GM18505 (cell line): ENCODE measurements at regions not wholly inside any gene's neighbourhood (a gene's known extent, or its start where the extent isn't known, plus 50 kb on each side); places are given as distances from the start of the nearest gene placed in this dataset.

Experiments
- ATAC-seq: cut with Tn5 transposase; IDR thresholded peaks from one replicate; pipeline ENCODE4 v1.9.1; 2021; ENCODE audit not compliant: unreplicated experiment
- POLR2A ChIP-seq: IDR thresholded peaks from 4 replicates; pipeline ENCODE4 v1.6.1; 2011; ENCODE audit warnings: borderline replicate concordance; ENCODE audit not compliant: insufficient read depth, insufficient read length; ENCODE audit errors: extremely low read depth

DNA sequence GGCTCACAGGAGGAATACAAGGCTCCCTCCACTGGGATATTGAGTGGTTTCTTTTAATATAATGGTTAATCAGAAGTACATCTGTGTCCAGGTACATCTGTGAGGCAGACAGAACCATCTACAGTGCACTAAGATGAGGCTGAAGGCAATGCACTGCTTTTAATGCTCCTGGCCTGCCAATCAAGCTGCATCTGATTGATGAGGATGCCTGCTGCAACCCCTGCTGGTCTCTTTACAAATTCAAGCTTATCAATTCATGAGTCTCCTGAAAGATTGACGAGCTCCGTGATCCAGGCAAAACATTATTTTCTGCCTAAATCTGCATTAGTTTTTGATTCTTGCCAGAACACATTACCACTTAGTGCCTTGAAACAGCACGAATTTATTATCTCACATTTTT lies 1139.1 kb downstream of the AACS start:
- TF ChIP-seq POLR2A: no peak
- no peak for ATAC-seq

DNA sequence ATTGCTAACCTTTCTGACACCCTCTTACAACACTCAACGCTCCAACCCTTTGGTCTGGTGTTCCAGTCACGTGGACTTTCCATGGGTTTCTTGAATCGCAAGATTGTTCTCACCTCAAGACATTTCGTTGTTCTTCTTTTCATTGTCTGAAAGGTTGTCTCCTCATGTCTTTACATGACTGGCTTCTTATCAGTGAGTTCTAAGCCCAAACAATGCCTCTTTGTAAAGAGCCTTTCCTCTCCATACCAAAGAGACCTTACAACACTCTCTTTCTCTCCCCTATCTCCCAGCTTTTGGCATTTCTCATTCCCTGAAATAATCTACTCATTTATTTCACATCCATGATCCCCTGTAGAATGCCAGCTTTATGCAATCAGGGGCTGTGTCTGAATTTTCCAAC lies 1144.8 kb downstream of the AACS start:
- ATAC-seq: no peak
- no peak for TF ChIP-seq POLR2A

DNA sequence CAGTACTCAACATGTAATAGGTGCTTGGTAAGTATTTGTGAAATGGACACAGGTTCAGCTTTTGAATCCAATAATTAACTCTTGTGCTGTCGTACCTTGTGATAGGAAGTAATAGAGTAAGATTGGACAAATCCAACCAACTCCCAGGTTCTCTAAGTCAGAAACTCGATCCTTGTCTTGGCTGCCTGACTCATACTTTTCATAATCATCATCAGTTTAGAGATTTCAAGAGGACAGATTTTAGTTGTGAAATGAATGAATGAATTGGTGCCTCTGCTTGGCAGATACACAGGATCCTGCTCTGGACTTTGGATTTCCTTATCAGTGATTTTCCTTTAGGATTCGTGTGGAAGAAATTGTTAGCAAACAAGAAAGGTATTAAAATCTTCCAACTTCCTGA lies 1145.2 kb downstream of the AACS start:
- no peak for ATAC-seq
- TF ChIP-seq POLR2A: no peak

DNA sequence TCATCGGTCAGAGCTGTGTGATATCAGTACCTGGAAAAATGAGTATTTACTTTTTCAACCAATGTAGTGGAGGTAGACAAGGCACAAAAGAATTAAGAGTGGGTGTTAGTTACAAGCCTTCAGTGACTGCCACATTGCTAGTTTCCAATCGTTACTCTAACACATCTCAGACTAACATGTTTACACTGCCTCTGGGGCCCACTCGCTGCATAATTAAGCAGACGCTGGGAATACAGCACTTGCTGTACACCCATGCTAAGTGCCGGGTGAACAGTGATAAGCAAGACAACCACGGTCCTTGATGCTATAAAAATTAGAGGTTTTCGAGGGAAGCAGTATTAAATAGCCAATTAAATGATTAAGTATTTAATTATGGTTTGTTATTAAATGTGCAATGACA lies 1147.6 kb downstream of the AACS start:
- no peak for ATAC-seq

DNA sequence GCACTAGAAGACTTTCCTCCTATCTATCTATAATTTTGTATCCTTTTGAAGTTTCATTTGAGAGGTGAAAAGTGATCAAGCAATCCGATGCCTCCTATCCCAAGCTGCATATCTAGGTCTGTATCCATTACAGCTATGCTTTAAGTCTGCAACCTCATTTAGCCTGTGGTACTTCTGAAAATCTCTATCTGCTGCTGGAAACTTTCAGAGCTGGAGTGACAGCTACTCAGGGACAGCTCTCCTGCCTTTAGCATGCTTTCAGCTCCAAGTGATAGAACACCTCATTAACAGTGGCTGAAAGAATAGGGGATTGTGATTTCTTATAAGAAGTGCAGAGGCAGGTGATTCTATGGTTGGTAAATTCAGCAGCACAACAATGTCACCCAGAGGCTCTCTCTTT lies 1153.5 kb downstream of the AACS start:
- no peak for TF ChIP-seq POLR2A

More for the DNA sequence above, 1147.6 kb downstream of the AACS start:
- no peak for TF ChIP-seq POLR2A

DNA sequence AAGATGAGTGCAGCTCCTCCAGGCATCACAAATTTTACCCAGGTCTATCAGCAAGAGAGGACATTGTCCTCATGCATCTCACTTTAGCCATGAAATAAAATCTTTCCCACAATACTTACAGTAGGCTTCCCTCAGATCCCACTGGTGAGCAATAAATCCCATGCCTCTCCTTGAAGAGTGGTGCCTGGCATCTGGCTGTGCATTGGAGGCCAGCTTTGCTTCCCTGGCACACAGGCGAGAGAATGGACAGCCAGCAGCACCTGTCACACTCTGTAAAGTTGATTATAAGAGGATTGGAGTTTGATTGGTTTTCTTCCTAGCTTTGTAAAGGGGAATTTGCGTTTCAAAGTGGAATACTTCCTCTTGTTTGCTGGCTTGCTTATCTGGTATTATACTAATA lies 1153.9 kb downstream of the AACS start:
- no peak for ATAC-seq
- no peak for TF ChIP-seq POLR2A

More for the DNA sequence above, 1153.5 kb downstream of the AACS start:
- ATAC-seq: no peak

DNA sequence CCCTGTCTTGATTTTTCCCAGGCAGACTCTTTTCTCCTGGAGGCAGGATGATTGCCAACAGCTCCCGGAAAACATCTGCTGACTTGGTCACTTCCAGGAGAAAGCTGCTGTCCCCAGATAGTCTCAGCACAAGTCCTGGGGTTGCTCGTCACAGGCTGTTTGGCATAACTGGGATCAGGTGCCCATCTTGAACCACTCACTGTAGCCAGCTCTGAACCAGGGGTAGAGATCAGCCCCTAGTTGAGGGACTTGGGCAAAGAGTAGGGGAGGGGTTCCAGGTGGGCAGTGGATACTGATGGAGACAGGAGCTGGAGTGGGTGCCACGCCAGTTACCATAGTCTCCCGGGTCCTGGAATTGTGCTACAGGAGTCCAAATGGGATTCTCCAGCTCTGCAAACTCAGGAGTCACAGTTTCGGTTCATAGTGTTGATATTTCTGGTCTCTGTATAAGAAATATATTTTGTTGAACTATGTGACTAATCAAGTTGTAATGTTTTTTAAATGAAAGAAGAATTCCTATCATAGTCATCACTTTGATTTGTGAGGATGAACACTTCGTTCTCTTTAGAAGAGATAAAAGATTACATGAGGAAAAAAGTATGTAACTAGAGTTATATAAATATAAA lies 1154.5 kb downstream of the AACS start:
- ATAC-seq: no peak
- TF ChIP-seq POLR2A: no peak

DNA sequence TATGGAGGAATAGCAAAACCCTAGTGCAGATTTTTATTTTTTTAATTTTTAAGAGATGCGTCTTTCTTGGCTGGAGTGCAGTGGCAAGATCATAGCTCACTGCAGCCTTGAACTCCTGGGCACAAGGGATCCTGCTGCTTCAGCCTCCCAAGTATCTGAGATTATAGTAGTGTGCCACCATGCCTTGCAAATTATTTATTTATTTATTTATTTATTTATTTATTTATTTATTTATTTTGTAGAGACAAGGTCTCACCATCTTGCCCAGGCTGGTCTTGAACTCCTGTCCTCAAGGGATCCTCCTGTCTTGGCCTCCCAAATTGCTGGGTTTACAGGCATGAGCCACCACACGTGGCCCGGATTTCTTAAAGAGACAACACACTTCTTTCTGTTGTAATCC lies 1158.8 kb downstream of the AACS start:
- no peak for TF ChIP-seq POLR2A

DNA sequence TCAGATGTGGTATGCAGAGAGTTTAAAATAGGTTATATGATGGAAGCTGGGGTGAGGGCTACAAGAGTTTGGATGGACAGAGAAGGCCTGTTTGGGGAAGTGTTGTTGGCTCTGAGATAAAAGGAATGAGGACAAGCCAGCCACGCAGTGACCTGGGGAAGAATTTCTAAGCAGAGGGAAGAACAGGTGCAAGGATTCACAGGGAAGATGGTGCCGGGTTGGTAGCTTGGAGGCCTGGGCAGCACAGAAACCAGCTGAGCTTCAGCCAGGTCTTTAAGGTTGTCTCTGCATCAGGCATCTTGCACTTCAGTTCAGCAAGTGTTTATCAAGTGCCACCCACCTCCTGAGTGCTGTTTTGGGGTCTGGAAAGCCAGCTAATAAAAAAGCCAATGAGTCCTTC lies 1163.7 kb downstream of the AACS start:
- ATAC-seq: no peak
- TF ChIP-seq POLR2A: no peak

More for the DNA sequence above, 1158.8 kb downstream of the AACS start:
- ATAC-seq: no peak

DNA sequence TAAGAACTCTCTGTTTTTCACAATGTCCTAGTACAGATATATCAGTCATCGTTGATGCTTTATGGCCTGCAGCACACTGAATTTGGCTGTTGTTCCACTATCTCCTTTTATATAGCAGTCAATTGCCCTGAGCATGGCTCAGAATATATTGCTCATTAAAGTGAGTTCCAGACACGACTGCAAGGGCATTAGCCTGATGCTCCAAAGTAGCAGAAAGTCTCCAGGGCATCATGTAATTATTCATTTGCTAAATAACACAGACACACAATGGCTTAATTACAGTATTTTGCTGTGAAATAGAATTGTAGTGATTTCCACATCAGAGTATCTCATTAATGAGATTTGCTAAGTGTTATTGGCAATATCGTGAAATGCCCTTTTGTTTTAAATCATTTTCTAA lies 1167.5 kb downstream of the AACS start:
- ATAC-seq: no peak
- TF ChIP-seq POLR2A: no peak

DNA sequence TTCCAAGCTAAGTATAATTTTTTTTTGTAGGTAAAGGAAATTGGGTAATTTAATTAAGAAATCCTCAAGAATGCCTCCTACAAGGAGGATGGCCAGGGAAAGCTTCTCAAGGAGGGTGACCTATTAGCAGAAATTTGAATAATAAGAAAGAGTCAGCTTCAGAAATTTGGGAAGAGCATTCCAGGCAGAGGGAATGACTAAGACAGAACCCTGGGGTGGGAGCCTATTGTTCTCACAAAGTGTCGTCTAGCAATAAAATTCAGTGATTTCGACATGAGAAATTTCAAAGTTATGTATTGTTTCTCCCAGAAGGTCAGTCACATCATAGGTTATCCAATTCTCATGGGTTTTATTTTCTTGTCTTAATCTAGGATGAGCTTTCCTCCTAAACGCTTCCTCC lies 1168.4 kb downstream of the AACS start:
- TF ChIP-seq POLR2A: no peak
- no peak for ATAC-seq

DNA sequence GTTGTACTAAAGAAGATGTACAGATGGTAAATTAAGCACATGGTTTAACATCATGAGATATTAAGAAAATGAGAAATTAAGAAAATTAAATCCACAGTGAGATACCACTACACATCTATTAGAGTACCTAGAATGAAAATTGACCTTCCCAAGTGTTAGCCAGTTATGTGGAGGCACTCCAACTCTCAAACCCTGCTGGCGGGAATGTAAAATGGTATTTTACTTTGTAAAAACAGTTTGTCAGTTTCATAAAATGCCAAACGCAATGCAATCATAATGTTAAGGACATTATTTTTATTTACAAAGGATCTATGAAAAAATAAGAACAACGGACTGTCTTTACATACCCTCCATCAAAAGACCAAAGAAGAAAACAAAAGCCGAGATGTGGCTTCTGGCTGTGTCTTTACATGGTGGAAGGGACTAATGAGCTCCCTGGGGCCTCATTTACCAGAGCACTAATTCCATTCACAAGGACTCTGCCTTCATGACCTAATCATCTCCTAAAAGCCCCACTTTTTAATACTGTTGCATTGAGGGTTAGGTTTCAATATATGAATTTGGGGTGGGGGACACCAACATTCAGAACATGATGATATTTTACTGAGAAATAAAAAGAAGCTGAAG lies 1178.7 kb downstream of the AACS start:
- ATAC-seq: no peak
- TF ChIP-seq POLR2A: no peak

DNA sequence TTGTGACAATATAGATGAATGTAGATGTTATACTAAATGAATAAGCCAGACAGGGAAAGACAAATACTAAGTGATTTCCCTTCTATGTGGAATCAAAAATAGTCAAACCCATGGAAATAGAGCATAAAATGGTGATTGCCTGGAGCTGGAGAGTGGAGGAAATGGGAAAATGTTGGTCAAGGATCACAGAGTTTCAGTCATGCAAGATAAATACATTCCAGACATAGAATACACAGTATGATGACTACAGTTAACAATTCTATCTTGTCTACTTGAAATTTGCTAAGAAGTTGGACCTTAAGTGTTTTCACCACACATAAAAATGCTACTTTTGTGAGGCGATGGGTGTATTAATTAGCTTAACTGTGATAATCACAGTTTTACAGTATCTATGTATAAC lies 1182.7 kb downstream of the AACS start:
- no peak for TF ChIP-seq POLR2A
- ATAC-seq: no peak

DNA sequence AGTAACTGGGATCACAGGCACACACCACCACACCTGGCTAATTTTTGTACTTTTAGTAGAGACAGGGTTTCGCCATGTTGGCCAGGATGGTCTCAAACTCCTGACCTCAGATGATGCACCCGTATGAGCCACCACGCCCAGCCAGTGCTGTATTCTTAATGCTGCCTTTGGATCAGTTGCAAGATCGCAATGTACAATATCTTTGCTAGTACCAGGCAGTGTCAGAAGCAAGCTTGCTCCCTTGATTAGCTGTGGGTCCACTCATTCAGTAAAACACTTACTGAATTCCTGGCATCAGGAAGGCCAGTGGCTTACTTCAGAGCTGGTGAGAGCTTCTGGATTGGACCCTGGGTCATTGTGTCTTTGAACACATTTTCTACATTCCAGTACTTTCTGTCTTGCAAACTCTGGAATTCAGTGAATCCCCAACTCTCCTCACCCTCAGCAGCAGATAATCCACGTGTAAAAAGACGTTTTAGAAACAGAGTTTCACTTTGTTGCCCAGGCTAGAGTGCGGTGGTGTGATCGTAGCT lies 1183.7 kb downstream of the AACS start:
- no peak for TF ChIP-seq POLR2A
- no peak for ATAC-seq
